Gastroesophageal sphincter (tissue), 4 donors: ENCODE measurements at regions not wholly inside any gene's neighbourhood (a gene's known extent, or its start where the extent isn't known, plus 50 kb on each side); places are given as distances from the start of the nearest gene placed in this dataset.

Source experiments
- ATAC-seq: fragments of 150-250 bp; one replicate; pipeline ENCODE4 v1.9.1; 2016; ENCODE audit warnings: mild to moderate bottlenecking, moderate library complexity
- H3K27ac ChIP-seq, 4 donors: fragments of 200-600 bp; sonication (generic) in 3 of 4; 1 replicate in 3 of 4; 2 replicates in 1 of 4; pipeline ENCODE4 v1.5.1; 2016 to 2019
- H3K27me3 ChIP-seq: fragments of 200-600 bp; sonication (generic); one replicate; pipeline ENCODE4 v1.5.1; 2019
- H3K36me3 ChIP-seq, 2 donors: fragments of 200-600 bp; sonication (generic); one replicate each; pipeline ENCODE4 v1.5.1; 2019; ENCODE audit warnings: control low read depth in 1 of 2
- H3K4me1 ChIP-seq, 3 donors: fragments of 200-600 bp; sonication (generic); 1 replicate in 2 of 3; 2 replicates in 1 of 3; pipeline ENCODE4 v1.5.1; 2016 to 2019; ENCODE audit warnings: control low read depth in 2 of 3
- H3K4me3 ChIP-seq, 2 donors: fragments of 200-600 bp; sonication (generic); one replicate each; pipeline ENCODE4 v1.5.1; 2019; ENCODE audit warnings: mild to moderate bottlenecking in 1 of 2, moderate library complexity in 1 of 2
- H3K9me3 ChIP-seq, 3 donors: fragments of 200-600 bp; sonication (generic); one replicate each; pipeline ENCODE4 v1.5.1; 2017 to 2019; ENCODE audit warnings: control low read depth in 2 of 3
- EP300 ChIP-seq: sonication (generic); formaldehyde crosslinking; IDR thresholded peaks from one replicate; pipeline ENCODE4 v1.6.1; 2017; ENCODE audit warnings: antibody characterized with exemption, mild to moderate bottlenecking
- POLR2A ChIP-seq, 2 donors: fragments of 450-650 bp; IDR thresholded peaks; one replicate each; pipeline ENCODE4 v1.6.1; 2017; ENCODE audit warnings: antibody characterized with exemption in 2 of 2, mild to moderate bottlenecking in 2 of 2, moderate library complexity in 1 of 2
- POLR2AphosphoS5 ChIP-seq: sonication (generic); formaldehyde crosslinking; IDR thresholded peaks from one replicate; pipeline ENCODE4 v1.6.1; 2017; ENCODE audit warnings: antibody characterized with exemption
- WGBS, 2 donors: methylation state at CpG; one replicate each; pipeline ENCODE4 v1.1.5; 2018; ENCODE audit warnings: low coverage in 1 of 2; 5-methylcytosine and 5-hydroxymethylcytosine counted together
- TF ChIP-seq, protein P1 (sequence below), 4 experiments: fragments of 200-600 bp in 2 of 4; fragments of 450-650 bp in 2 of 4; sonication (generic) in 1 of 4; IDR thresholded peaks; one replicate each; pipeline ENCODE4 v1.5.1; 2017 to 2019; ENCODE audit warnings: antibody characterized with exemption in 4 of 4, mild to moderate bottlenecking in 2 of 4, moderate library complexity in 2 of 4

DNA sequence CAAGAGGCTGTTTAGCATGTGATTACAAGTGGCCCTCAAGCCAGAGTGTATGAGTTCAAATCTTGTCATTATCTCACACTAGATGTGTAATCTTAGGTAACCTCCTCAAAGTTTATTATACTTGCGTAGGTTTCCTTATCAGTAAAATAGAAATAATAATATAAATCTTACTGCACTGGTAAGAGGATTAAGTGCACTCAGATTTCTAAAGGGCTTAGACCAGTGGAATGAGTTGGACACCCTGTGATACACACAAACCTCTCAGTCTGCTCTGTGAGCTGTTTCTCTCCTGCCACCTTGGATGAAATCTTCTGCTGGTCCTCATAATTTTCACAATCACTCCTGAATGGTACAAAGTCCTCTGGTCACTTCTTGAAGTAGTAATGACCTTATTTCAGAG, 145.4 kb upstream of the ZNF516 start:
- TF ChIP-seq EP300: no peak
- TF ChIP-seq, protein P1, sequence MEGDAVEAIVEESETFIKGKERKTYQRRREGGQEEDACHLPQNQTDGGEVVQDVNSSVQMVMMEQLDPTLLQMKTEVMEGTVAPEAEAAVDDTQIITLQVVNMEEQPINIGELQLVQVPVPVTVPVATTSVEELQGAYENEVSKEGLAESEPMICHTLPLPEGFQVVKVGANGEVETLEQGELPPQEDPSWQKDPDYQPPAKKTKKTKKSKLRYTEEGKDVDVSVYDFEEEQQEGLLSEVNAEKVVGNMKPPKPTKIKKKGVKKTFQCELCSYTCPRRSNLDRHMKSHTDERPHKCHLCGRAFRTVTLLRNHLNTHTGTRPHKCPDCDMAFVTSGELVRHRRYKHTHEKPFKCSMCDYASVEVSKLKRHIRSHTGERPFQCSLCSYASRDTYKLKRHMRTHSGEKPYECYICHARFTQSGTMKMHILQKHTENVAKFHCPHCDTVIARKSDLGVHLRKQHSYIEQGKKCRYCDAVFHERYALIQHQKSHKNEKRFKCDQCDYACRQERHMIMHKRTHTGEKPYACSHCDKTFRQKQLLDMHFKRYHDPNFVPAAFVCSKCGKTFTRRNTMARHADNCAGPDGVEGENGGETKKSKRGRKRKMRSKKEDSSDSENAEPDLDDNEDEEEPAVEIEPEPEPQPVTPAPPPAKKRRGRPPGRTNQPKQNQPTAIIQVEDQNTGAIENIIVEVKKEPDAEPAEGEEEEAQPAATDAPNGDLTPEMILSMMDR (IDR thresholded peaks at IDR 0.05): no peak
- TF ChIP-seq POLR2A (IDR thresholded peaks at IDR 0.05): no peak
- TF ChIP-seq POLR2AphosphoS5: no peak
- Histone ChIP-seq H3K27me3 (no peaks in the 10 kb centered on the region), H3K27ac (no peak overlapping the region), H3K9me3 (no peaks in the 10 kb centered on the region), H3K36me3 (no peaks in the 10 kb centered on the region), H3K4me3 (no peak overlapping the region), H3K4me1 (no peaks in the 10 kb centered on the region)
- ATAC-seq: no peak
- WGBS, 2 donors: 53 to 70% methylated on average over 1 of the region's 1 CpG

DNA sequence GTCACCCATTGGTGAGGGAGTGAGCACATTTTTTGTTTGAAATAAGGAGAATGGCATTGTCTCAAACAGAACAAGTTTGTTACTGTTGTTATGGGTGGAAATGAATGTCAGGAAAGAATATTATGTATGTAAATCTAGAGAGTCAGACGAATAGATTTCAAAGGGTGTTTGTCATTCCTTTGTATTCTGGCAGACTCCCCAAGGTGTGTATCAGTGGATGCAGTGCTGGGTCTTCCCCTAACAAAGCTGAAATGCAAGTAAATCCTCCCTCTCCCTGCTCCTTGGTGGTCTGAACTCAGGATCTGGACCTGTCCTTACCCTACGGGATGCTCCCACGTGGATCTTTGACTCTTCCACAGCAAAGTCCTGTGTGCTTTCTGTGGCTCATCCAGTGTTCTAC, 139.5 kb upstream of the ZNF516 start:
- no peak for ATAC-seq
- Histone ChIP-seq H3K4me3 (no peak overlapping the region), H3K27ac (no peak overlapping the region), H3K4me1 (no peaks in the 10 kb centered on the region), H3K9me3 (no peaks in the 10 kb centered on the region), H3K27me3 (no peaks in the 10 kb centered on the region), H3K36me3 (no peaks in the 10 kb centered on the region)
- TF ChIP-seq POLR2A (IDR thresholded peaks at IDR 0.05) (no peak), EP300 (no peak)
- TF ChIP-seq, protein P1 (IDR thresholded peaks at IDR 0.05): no peak
- 50 to 57% methylated on average over 2 to 3 of the region's 3 CpGs for WGBS, 2 donors

DNA sequence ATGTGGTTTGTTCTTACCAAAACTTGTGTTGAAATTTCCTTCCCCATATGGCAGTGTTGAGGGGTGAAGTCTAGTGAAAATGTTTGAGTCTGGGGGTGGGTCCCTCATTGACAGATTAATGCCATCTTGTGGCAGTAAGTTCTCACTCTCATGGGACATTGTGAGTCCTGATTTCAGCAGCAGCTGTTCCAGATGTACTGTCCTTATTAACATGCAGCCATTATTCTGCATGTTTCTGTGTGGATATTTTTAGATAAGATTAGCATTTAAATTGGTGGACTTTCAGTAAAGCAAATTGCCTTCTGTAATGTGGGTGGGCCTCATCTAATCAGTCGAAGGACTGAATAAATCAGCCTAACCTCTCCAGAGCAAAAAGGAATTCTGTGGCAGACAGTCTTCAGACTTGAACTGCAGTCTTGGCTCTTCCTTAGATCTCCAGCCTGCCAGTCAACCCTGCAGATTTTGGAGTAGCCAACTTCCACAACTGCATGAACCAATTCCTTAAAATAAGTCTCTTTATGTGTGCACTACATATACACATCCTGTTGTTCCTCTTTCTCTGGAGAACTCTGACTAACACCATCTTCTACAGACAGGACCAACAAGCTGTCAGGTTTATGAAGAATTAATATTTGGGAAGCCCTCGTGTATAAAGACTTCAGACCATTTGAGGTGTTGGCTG, 138.7 kb upstream of the ZNF516 start:
- TF ChIP-seq POLR2A (IDR thresholded peaks at IDR 0.05) (no peak), EP300 (no peak), POLR2AphosphoS5 (no peak)
- TF ChIP-seq, protein P1 (IDR thresholded peaks at IDR 0.05): no peak
- no peak overlapping the region for H3K27ac ChIP-seq
- H3K9me3 ChIP-seq: no peaks in the 10 kb centered on the region
- no peaks in the 10 kb centered on the region for H3K36me3 ChIP-seq
- WGBS, 2 donors: 11 to 48% methylated on average over 1 to 2 of the region's 2 CpGs
- no peaks in the 10 kb centered on the region for H3K4me1 ChIP-seq
- H3K4me3 ChIP-seq: no peak overlapping the region
- ATAC-seq: no peak
- H3K27me3 ChIP-seq: no peaks in the 10 kb centered on the region

DNA sequence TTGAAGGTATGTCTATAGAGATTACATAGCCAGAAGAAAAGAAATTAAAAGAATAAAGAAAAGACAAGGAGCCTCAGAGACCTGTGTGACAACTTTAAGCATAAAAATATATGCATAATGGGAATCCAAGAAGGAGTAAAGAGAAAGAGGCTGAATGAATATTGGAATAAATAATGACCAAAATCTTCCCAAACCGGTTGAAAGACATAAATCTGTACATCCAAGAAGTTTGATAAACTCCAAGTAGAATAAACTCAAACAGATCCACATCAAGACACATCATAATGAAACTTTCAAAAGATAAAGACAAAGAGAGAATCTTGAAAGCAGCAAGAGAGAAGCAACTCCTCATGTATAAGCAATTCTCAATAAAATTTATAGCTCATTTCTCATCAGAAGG, 132.4 kb upstream of the ZNF516 start:
- 83 to 100% methylated on average over 1 of the region's 1 CpG for WGBS, 2 donors
- ATAC-seq: no peak

DNA sequence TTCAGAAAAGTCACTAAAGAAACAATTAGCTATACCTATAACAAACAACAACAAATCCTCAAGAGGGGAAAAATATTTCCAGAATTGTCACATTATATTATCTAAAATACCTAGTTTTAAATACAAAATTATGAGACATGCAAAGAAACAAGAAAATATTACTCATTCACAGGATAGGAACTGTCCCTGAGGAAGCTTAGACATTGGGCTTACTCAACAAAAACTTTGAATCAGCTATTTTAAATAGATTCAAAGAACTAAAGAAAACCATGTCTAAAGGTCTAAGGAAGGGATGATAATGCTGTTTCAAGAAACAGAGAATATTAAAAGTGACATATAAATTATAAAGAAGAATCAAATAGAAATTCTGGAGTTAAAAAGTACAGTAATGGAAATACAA, 131.9 kb upstream of the ZNF516 start:
- Histone ChIP-seq H3K27me3 (no peaks in the 10 kb centered on the region), H3K4me3 (no peak overlapping the region), H3K36me3 (no peaks in the 10 kb centered on the region), H3K9me3 (peaks cover 0 to 9% (median 0%) of the 10 kb centered on the region in 3 donors), H3K4me1 (peaks cover 0 to 8% (median 0%) of the 10 kb centered on the region in 3 donors), H3K27ac (no peak overlapping the region)
- ATAC-seq: no peak
- no peak for TF ChIP-seq POLR2AphosphoS5
- TF ChIP-seq, protein P1 (IDR thresholded peaks at IDR 0.05): no peak
- TF ChIP-seq EP300: no peak
- TF ChIP-seq POLR2A (IDR thresholded peaks at IDR 0.05): no peak

More for the DNA sequence above, 132.4 kb upstream of the ZNF516 start:
- Histone ChIP-seq H3K36me3 (no peaks in the 10 kb centered on the region), H3K27ac (no peak overlapping the region), H3K4me3 (no peak overlapping the region), H3K27me3 (no peaks in the 10 kb centered on the region), H3K9me3 (peaks cover 0 to 9% (median 0%) of the 10 kb centered on the region in 3 donors), H3K4me1 (peaks cover 0 to 3% (median 0%) of the 10 kb centered on the region in 3 donors)
- no peak for TF ChIP-seq POLR2A (IDR thresholded peaks at IDR 0.05)
- TF ChIP-seq EP300: no peak
- TF ChIP-seq POLR2AphosphoS5: no peak
- TF ChIP-seq, protein P1 (IDR thresholded peaks at IDR 0.05): no peak
